Keratinocyte (primary cell): ENCODE measurements at regions not wholly inside any gene's neighbourhood (a gene's known extent, or its start where the extent isn't known, plus 50 kb on each side); places are given as distances from the start of the nearest gene placed in this dataset.

ENCODE experiments used
- DNase-seq: peaks from one replicate; pipeline ENCODE4 v3.0.0-alpha.2; 2011; ENCODE audit warnings: low read depth, missing footprints, low spot score
- FAIRE-seq: peaks from 2 replicates; lab custom pipeline; 2011; peaks lifted over from hg19 to GRCh38; lab: Jason Lieb, UNC
- H2AFZ ChIP-seq: 2 replicates; pipeline ENCODE4 v1.6.0; 2012; ENCODE audit warnings: low read length, control low read depth, inconsistent platforms; ENCODE audit not compliant: control insufficient read depth
- H3K27ac ChIP-seq: 2 replicates; pipeline ENCODE4 v1.5.1; 2011; ENCODE audit warnings: low read length; ENCODE audit not compliant: control insufficient read depth, insufficient read depth
- H3K27me3 ChIP-seq: 3 replicates; pipeline ENCODE4 v1.6.0; 2011; ENCODE audit warnings: low read length; ENCODE audit not compliant: control insufficient read depth, insufficient read depth; ENCODE audit errors: extremely low read depth
- H3K36me3 ChIP-seq, 2 experiments: 2 replicates in 1 of 2; 3 replicates in 1 of 2; pipeline ENCODE4 v1.5.1; 2011; ENCODE audit warnings: low read length in 2 of 2, mild to moderate bottlenecking in 1 of 2; ENCODE audit not compliant: control insufficient read depth in 2 of 2, insufficient read depth in 2 of 2; ENCODE audit errors: extremely low read depth in 1 of 2
- H3K4me1 ChIP-seq: 3 replicates; pipeline ENCODE4 v1.5.1; 2011; ENCODE audit warnings: low read length; ENCODE audit not compliant: control insufficient read depth, insufficient read depth; ENCODE audit errors: extremely low read depth
- H3K4me2 ChIP-seq: 3 replicates; pipeline ENCODE4 v1.6.0; 2011; ENCODE audit warnings: low read depth, low read length; ENCODE audit not compliant: control insufficient read depth, insufficient read depth; ENCODE audit errors: extremely low read depth
- H3K4me3 ChIP-seq, 3 experiments: fragments of 200-600 bp in 1 of 3; sonication (generic) in 1 of 3; 2 replicates in 2 of 3; 3 replicates in 1 of 3; pipeline ENCODE4 v1.5.1; 2011 to 2016; ENCODE audit warnings: low read length in 3 of 3, mild to moderate bottlenecking in 3 of 3, control low read depth in 2 of 3, inconsistent platforms in 1 of 3, low read depth in 1 of 3, mixed read lengths in 1 of 3, mixed run types in 1 of 3, moderate library complexity in 1 of 3; ENCODE audit not compliant: control insufficient read depth in 2 of 3, insufficient read depth in 2 of 3; ENCODE audit errors: extremely low read depth in 1 of 3
- H3K79me2 ChIP-seq: 2 replicates; pipeline ENCODE4 v1.6.0; 2012; ENCODE audit warnings: low read length; ENCODE audit not compliant: control insufficient read depth, insufficient read depth
- H3K9ac ChIP-seq: 3 replicates; pipeline ENCODE4 v1.6.0; 2011; ENCODE audit warnings: low read length; ENCODE audit not compliant: control insufficient read depth, insufficient read depth; ENCODE audit errors: extremely low read depth
- H3K9me1 ChIP-seq: 3 replicates; pipeline ENCODE4 v1.6.0; 2011; ENCODE audit warnings: low read length; ENCODE audit not compliant: control insufficient read depth, insufficient read depth; ENCODE audit errors: extremely low read depth
- H3K9me3 ChIP-seq: 2 replicates; pipeline ENCODE4 v1.5.1; 2012; ENCODE audit warnings: low read depth, low read length; ENCODE audit not compliant: control insufficient read depth
- H4K20me1 ChIP-seq: 3 replicates; pipeline ENCODE4 v1.6.0; 2011; ENCODE audit warnings: low read length; ENCODE audit not compliant: control insufficient read depth, insufficient read depth; ENCODE audit errors: extremely low read depth
- CTCF ChIP-seq, 3 experiments: IDR thresholded peaks in 1 of 3; conservative IDR thresholded peaks in 1 of 3; optimal IDR thresholded peaks in 1 of 3; 2 replicates in 2 of 3; 3 replicates in 1 of 3; pipeline versions ENCODE3 to v1.5.1; 2011; ENCODE audit warnings: low read length in 3 of 3, mild to moderate bottlenecking in 3 of 3, moderate library complexity in 2 of 3, control low read depth in 1 of 3, inconsistent platforms in 1 of 3; ENCODE audit not compliant: insufficient read depth in 2 of 3; ENCODE audit errors: extremely low read depth in 1 of 3
- EZH2 ChIP-seq: IDR thresholded peaks from one replicate; pipeline ENCODE4 v1.6.1; 2012; ENCODE audit warnings: inconsistent platforms, mild to moderate bottlenecking, low read length, moderate library complexity
- dilution Hi-C: fragments of 300-500 bp; cut with MboI; formaldehyde crosslinking; loops from one replicate; pipeline ENCODE4 v1.7.0; 2020; ENCODE audit warnings: low sequenced_read_pairs; ENCODE audit not compliant: extremely low pct_ligation_motif_present

DNA sequence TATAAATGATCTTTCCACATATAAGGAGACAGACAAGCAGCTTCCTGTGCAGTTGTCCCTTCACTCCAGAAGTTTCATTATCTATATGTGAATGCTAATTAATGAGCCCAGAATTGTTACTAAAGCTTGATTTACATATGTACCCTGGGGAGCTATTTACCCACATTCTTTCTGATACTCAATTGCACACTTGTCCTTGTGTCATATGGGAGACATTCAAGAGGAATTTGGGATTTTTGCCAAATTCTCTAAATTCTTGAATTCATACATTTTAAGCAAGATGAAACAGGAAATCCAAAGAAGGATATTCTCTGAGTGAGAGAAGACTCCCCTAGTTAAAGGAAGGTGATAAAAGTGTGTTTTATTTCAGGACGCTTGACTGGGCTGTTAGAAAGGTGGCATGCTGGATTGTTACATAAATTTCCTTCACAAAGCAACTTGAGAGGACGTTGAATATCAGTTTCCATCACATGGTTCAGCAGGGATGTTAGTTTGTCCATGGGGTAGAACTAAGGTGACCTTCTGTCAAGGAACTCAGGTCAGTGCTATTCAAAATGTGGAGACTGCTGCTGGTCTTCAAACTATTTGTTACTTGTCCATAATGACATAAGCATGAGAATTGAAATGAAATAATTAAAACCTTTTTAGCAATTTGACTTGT, 368.2 kb downstream of the IRS1 start:
- TF ChIP-seq CTCF (optimal IDR thresholded peaks at IDR 0.05 in 1 of 3, IDR thresholded peaks at IDR 0.05 in 1 of 3, conservative IDR thresholded peaks at IDR 0.05 in 1 of 3; ENCODE audit: extremely low read depth in 1 of 3, insufficient read depth in 2 of 3, low read length in 3 of 3) (no peak), EZH2 (no peak)
- Histone ChIP-seq H3K27ac (peak overlapping the region; percentile 53), H4K20me1 (no peaks in the 10 kb centered on the region), H3K9ac (no peak overlapping the region), H3K36me3 (no peaks in the 10 kb centered on the region), H3K27me3 (no peaks in the 10 kb centered on the region), H3K4me3 (no peak overlapping the region), H3K9me3 (no peaks in the 10 kb centered on the region), H3K4me2 (peak overlapping the region; percentile 65), H3K4me1 (peaks cover 28% of the 10 kb centered on the region), H3K9me1 (no peaks in the 10 kb centered on the region), H2AFZ (peak overlapping the region; percentile 2), H3K79me2 (no peaks in the 10 kb centered on the region)
- FAIRE-seq (peak; percentile 57), DNase-seq (no peak)
- dilution Hi-C loops: no loop called here

DNA sequence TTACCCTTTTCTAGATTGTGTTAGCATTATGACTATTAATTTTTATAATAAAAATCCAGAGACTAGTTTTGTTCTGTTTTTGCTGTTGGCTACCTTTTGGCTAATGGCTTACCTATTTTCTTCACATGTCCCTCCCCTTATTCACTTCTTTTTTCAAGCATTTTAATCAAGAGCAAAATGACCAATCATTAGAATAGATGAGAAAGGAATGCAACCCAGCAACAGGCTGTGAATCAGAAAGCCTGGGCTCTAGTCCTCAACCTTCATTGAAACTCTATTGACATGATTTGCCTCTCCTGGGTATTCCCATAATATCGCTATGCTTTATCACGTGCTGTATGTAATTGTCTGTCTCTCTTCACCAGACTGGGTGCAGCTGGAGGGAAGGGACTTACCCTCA, 370.1 kb downstream of the IRS1 start:
- Histone ChIP-seq H3K27me3 (no peaks in the 10 kb centered on the region), H3K9me1 (no peaks in the 10 kb centered on the region), H2AFZ (no peak overlapping the region), H3K4me3 (no peak overlapping the region), H3K36me3 (no peaks in the 10 kb centered on the region), H3K9me3 (no peaks in the 10 kb centered on the region), H3K9ac (no peak overlapping the region), H4K20me1 (no peaks in the 10 kb centered on the region), H3K27ac (no peak overlapping the region), H3K4me1 (peaks cover 45% of the 10 kb centered on the region), H3K4me2 (no peak overlapping the region), H3K79me2 (no peaks in the 10 kb centered on the region)
- dilution Hi-C loops: no loop called here
- FAIRE-seq (peak; percentile 62), DNase-seq (no peak)
- no peak for TF ChIP-seq CTCF (optimal IDR thresholded peaks at IDR 0.05 in 1 of 3, IDR thresholded peaks at IDR 0.05 in 1 of 3, conservative IDR thresholded peaks at IDR 0.05 in 1 of 3; ENCODE audit: extremely low read depth in 1 of 3, insufficient read depth in 2 of 3, low read length in 3 of 3)
- no peak for TF ChIP-seq EZH2
